H9 (cell line): ENCODE measurements at regions not wholly inside any gene's neighbourhood (a gene's known extent, or its start where the extent isn't known, plus 50 kb on each side); places are given as distances from the start of the nearest gene placed in this dataset.

Source experiments
- DNase-seq: peaks from one replicate; pipeline ENCODE4 v3.0.0-alpha.2; 2017
- H2AFZ ChIP-seq: one replicate; pipeline ENCODE4 v1.6.1; 2013; ENCODE audit warnings: mild to moderate bottlenecking, low read length, control low read depth, moderate library complexity
- H2AK5ac ChIP-seq: 2 replicates; pipeline ENCODE4 v1.6.1; 2013; ENCODE audit warnings: low read length, control low read depth, mixed read lengths; ENCODE audit not compliant: insufficient read length
- H2BK120ac ChIP-seq: one replicate; pipeline ENCODE4 v1.6.1; 2013; ENCODE audit warnings: low read depth, mild to moderate bottlenecking, low read length, control low read depth, inconsistent platforms; ENCODE audit not compliant: poor library complexity, severe bottlenecking
- H2BK12ac ChIP-seq: 2 replicates; pipeline ENCODE4 v1.6.1; 2013; ENCODE audit warnings: low read length, control low read depth, mixed read lengths, low read depth; ENCODE audit not compliant: insufficient read length
- H2BK15ac ChIP-seq: 2 replicates; pipeline ENCODE4 v1.6.1; 2013; ENCODE audit warnings: low read depth, low read length, control low read depth
- H2BK20ac ChIP-seq: one replicate; pipeline ENCODE4 v1.6.1; 2013; ENCODE audit warnings: low read depth, mild to moderate bottlenecking, low read length, control low read depth, inconsistent platforms; ENCODE audit not compliant: poor library complexity, severe bottlenecking
- H2BK5ac ChIP-seq: 2 replicates; pipeline ENCODE4 v1.6.1; 2013; ENCODE audit warnings: low read length, control low read depth, mixed read lengths; ENCODE audit not compliant: insufficient read length
- H3K14ac ChIP-seq: 2 replicates; pipeline ENCODE4 v1.6.1; 2013; ENCODE audit warnings: low read length, control low read depth; ENCODE audit not compliant: insufficient read depth
- H3K18ac ChIP-seq: 2 replicates; pipeline ENCODE4 v1.6.1; 2013; ENCODE audit warnings: low read depth, mild to moderate bottlenecking, mixed read lengths, low read length, control low read depth; ENCODE audit not compliant: insufficient read length
- H3K23ac ChIP-seq: 2 replicates; pipeline ENCODE4 v1.6.1; 2013; ENCODE audit warnings: low read length, control low read depth, mixed read lengths, low read depth; ENCODE audit not compliant: insufficient read length
- H3K23me2 ChIP-seq: 2 replicates; pipeline ENCODE4 v1.6.1; 2013; ENCODE audit warnings: low read depth, mild to moderate bottlenecking, mixed read lengths, low read length, control low read depth; ENCODE audit not compliant: insufficient read length, poor library complexity, severe bottlenecking
- H3K27ac ChIP-seq: 2 replicates; pipeline ENCODE4 v1.5.1; 2013; ENCODE audit warnings: low read length, control low read depth, mixed read lengths, low read depth; ENCODE audit not compliant: insufficient read length
- H3K27me3 ChIP-seq: 2 replicates; pipeline ENCODE4 v1.6.1; 2013; ENCODE audit warnings: low read length, control low read depth, inconsistent platforms; ENCODE audit not compliant: insufficient read depth
- H3K4ac ChIP-seq: 2 replicates; pipeline ENCODE4 v1.6.1; 2013; ENCODE audit warnings: low read depth, mild to moderate bottlenecking, control low read depth, inconsistent platforms, low read length, moderate library complexity
- H3K4me1 ChIP-seq: 2 replicates; pipeline ENCODE4 v1.6.1; 2013; ENCODE audit warnings: low read length, control low read depth, inconsistent platforms; ENCODE audit not compliant: insufficient read depth
- H3K4me2 ChIP-seq: 2 replicates; pipeline ENCODE4 v1.6.1; 2013; ENCODE audit warnings: low read length, control low read depth, mixed read lengths; ENCODE audit not compliant: insufficient read length, insufficient read depth
- H3K56ac ChIP-seq: 2 replicates; pipeline ENCODE4 v1.6.1; 2013; ENCODE audit warnings: low read depth, mild to moderate bottlenecking, mixed read lengths, low read length, control low read depth; ENCODE audit not compliant: insufficient read length
- H3K79me1 ChIP-seq: 2 replicates; pipeline ENCODE4 v1.6.1; 2013; ENCODE audit warnings: low read depth, mild to moderate bottlenecking, moderate library complexity, low read length, control low read depth, inconsistent platforms; ENCODE audit not compliant: insufficient read depth, poor library complexity, severe bottlenecking
- H3K79me2 ChIP-seq: 2 replicates; pipeline ENCODE4 v1.6.1; 2013; ENCODE audit warnings: low read length, control low read depth, inconsistent platforms; ENCODE audit not compliant: insufficient read depth
- H3K9ac ChIP-seq: 2 replicates; pipeline ENCODE4 v1.6.1; 2013; ENCODE audit warnings: low read length, control low read depth, mixed read lengths; ENCODE audit not compliant: insufficient read length; ENCODE audit errors: extremely low read depth
- H3K9me3 ChIP-seq: one replicate; pipeline ENCODE4 v1.6.1; 2013; ENCODE audit warnings: low read depth, low read length, inconsistent platforms; ENCODE audit not compliant: control insufficient read depth
- H3T11ph ChIP-seq: one replicate; pipeline ENCODE4 v1.6.1; 2013; ENCODE audit warnings: mild to moderate bottlenecking, low read length, control low read depth, inconsistent platforms
- H4K20me1 ChIP-seq: one replicate; pipeline ENCODE4 v1.6.1; 2013; ENCODE audit not compliant: control insufficient read depth, insufficient read length, insufficient read depth
- H4K5ac ChIP-seq: 2 replicates; pipeline ENCODE4 v1.6.1; 2013; ENCODE audit warnings: low read depth, mild to moderate bottlenecking, mixed read lengths, low read length, control low read depth; ENCODE audit not compliant: insufficient read length
- H4K8ac ChIP-seq: replicated peaks from 2 replicates; pipeline ENCODE4 v1.6.1; 2013; ENCODE audit warnings: low read length, control low read depth, mixed read lengths, low read depth; ENCODE audit not compliant: insufficient read length
- H4K91ac ChIP-seq: 2 replicates; pipeline ENCODE4 v1.6.1; 2013; ENCODE audit warnings: low read depth, mild to moderate bottlenecking, moderate library complexity, mixed read lengths, low read length, control low read depth; ENCODE audit not compliant: insufficient read length
- H3K27ac Mint-ChIP-seq, 3 experiments: 2 replicates in 2 of 3; 3 replicates in 1 of 3; pipeline ENCODE4 v1.8.0; 2020 to 2021; ENCODE audit warnings: mixed read lengths in 3 of 3, mild to moderate bottlenecking in 1 of 3, moderate library complexity in 1 of 3
- H3K27me3 Mint-ChIP-seq: 2 replicates; pipeline ENCODE4 v1.8.0; 2021; ENCODE audit warnings: low read depth, mild to moderate bottlenecking, moderate library complexity, mixed read lengths
- H3K36me3 Mint-ChIP-seq, 3 experiments: 2 replicates in 2 of 3; 3 replicates in 1 of 3; pipeline ENCODE4 v1.8.0; 2020 to 2021; ENCODE audit warnings: low read depth in 3 of 3, mixed read lengths in 3 of 3; ENCODE audit not compliant: insufficient read depth in 1 of 3
- H3K4me1 Mint-ChIP-seq, 2 experiments: 2 replicates each; pipeline ENCODE4 v1.8.0; 2020; ENCODE audit warnings: mixed read lengths in 2 of 2
- H3K4me3 Mint-ChIP-seq, 2 experiments: 2 replicates in 1 of 2; 3 replicates in 1 of 2; pipeline ENCODE4 v1.8.0; 2020 to 2021; ENCODE audit warnings: mild to moderate bottlenecking in 2 of 2, mixed read lengths in 2 of 2, moderate library complexity in 1 of 2
- H3K9me3 Mint-ChIP-seq, 2 experiments: 2 replicates in 1 of 2; 3 replicates in 1 of 2; pipeline ENCODE4 v1.8.0; 2020; ENCODE audit warnings: mild to moderate bottlenecking in 2 of 2, mixed read lengths in 2 of 2, moderate library complexity in 1 of 2
- CTCF ChIP-seq: fragments of 200-600 bp; sonication (generic); conservative IDR thresholded peaks from 3 replicates; pipeline ENCODE4 v1.8.0; 2021; ENCODE audit warnings: antibody characterized with exemption, mild to moderate bottlenecking
- WGBS: extraction: QIAGEN DNeasy Blood & Tissue Kit; methylation state at CpG from one replicate; pipeline ENCODE4 v1.1.7; 2013; ENCODE audit warnings: missing lambda C conversion rate, low lambda C conversion rate, mixed read lengths; ENCODE audit not compliant: insufficient read length; ENCODE audit errors: extremely low coverage; 5-methylcytosine and 5-hydroxymethylcytosine counted together

GRCh38 chr16:26441178-26441577 is 625.5 kb upstream of the C16orf82 start:
- DNase-seq = no peak
- Histone ChIP-seq H2BK15ac (no peak overlapping the region), H2BK12ac (no peak overlapping the region), H3K9ac (no peak overlapping the region), H3K14ac (no peak overlapping the region), H3K4me2 (no peak overlapping the region), H4K91ac (no peak overlapping the region), H4K8ac (no peak overlapping the region), H3K27ac (no peak overlapping the region), H3T11ph (no peak overlapping the region), H2BK5ac (no peak overlapping the region), H4K20me1 (no peaks in the 10 kb centered on the region), H2AFZ (no peak overlapping the region), H3K79me2 (no peaks in the 10 kb centered on the region), H3K4ac (no peak overlapping the region), H4K5ac (no peak overlapping the region), H3K79me1 (no peaks in the 10 kb centered on the region), H3K23ac (no peak overlapping the region), H3K18ac (no peak overlapping the region), H2AK5ac (no peak overlapping the region), H3K4me1 (no peaks in the 10 kb centered on the region), H2BK20ac (no peak overlapping the region), H3K27me3 (no peaks in the 10 kb centered on the region), H2BK120ac (no peak overlapping the region), H3K9me3 (no peaks in the 10 kb centered on the region), H3K23me2 (no peaks in the 10 kb centered on the region), H3K56ac (no peak overlapping the region)
- Mint-ChIP-seq H3K27me3 (no peaks in the 10 kb centered on the region), H3K27ac (no peak overlapping the region), H3K4me3 (no peak overlapping the region), H3K9me3 (peaks cover 8 to 16% of the 10 kb centered on the region in 2 experiments; a peak in 3 of 5 replicates), H3K36me3 (peaks cover 0 to 4% (median 0%) of the 10 kb centered on the region in 3 experiments; a peak in 3 of 7 replicates), H3K4me1 (peaks cover 0 to 9% of the 10 kb centered on the region in 2 experiments; a peak in 3 of 4 replicates)
- no peak for TF ChIP-seq CTCF
- no CpG with 5 or more reads among the region's 3 CpGs for WGBS
